DMS79 treated with DMSO at 0.1 percent for 48 hours (cell line): ENCODE measurements at regions not wholly inside any gene's neighbourhood (a gene's known extent, or its start where the extent isn't known, plus 50 kb on each side); places are given as distances from the start of the nearest gene placed in this dataset.
A peak's percentile ranks its signal among the peaks of the same experiment; 100 is the strongest.

Experiments
- DNase-seq: peaks from one replicate; lab custom pipeline; 2025; lab: John Stamatoyannopoulos, UW

- DNase-seq, result no peak
Observed at GRCh38 chr1:56313560-56313959, 265.8 kb downstream of the PLPP3 start.

GRCh38 chr1:56311766-56312165 is 267.6 kb downstream of the PLPP3 start:
- DNase-seq, result no peak

- DNase-seq, result no peak
Observed at GRCh38 chr1:56310945-56311344, 268.4 kb downstream of the PLPP3 start.

- no peak for DNase-seq
Observed at GRCh38 chr1:56309065-56309464, 270.3 kb downstream of the PLPP3 start.

- DNase-seq, result no peak
Observed at GRCh38 chr1:56304975-56305374, 274.4 kb downstream of the PLPP3 start.

GRCh38 chr1:56303805-56304204 is 275.6 kb downstream of the PLPP3 start:
- no peak for DNase-seq

- DNase-seq, result no peak
Observed at GRCh38 chr1:56302878-56303277, 276.5 kb downstream of the PLPP3 start.

GRCh38 chr1:56301791-56302190 is 277.6 kb downstream of the PLPP3 start:
- DNase-seq, result no peak

GRCh38 chr1:56300836-56301235 is 278.5 kb downstream of the PLPP3 start:
- no peak for DNase-seq

- DNase-seq, result no peak
Observed at GRCh38 chr1:56298866-56299265, 280.5 kb downstream of the PLPP3 start.

- DNase-seq, result no peak
Observed at GRCh38 chr1:56297904-56298303, 281.5 kb downstream of the PLPP3 start.

- no peak for DNase-seq
Observed at GRCh38 chr1:56297208-56297607, 282.2 kb downstream of the PLPP3 start.

GRCh38 chr1:56295949-56296929 is 283.1 kb downstream of the PLPP3 start:
- no peak for DNase-seq

- no peak for DNase-seq
Observed at GRCh38 chr1:56291374-56291919, 287.9 kb downstream of the PLPP3 start.

- no peak for DNase-seq
Observed at GRCh38 chr1:56289260-56289659, 290.1 kb downstream of the PLPP3 start.

GRCh38 chr1:56287721-56288120 is 291.6 kb downstream of the PLPP3 start:
- peak; percentile 69 for DNase-seq

GRCh38 chr1:56286956-56287355 is 292.4 kb downstream of the PLPP3 start:
- no peak for DNase-seq

GRCh38 chr1:56286506-56286905 is 292.9 kb downstream of the PLPP3 start:
- DNase-seq, result no peak

- DNase-seq, result no peak
Observed at GRCh38 chr1:56285554-56286402, 293.6 kb downstream of the PLPP3 start.

- no peak for DNase-seq
Observed at GRCh38 chr1:56284928-56285327, 294.4 kb downstream of the PLPP3 start.

GRCh38 chr1:56278061-56278460 is 301.3 kb downstream of the PLPP3 start:
- no peak for DNase-seq

- DNase-seq, result no peak
Observed at GRCh38 chr1:56268519-56269140, 310.7 kb downstream of the PLPP3 start.
